GM18873 (cell line): ENCODE measurements at regions not wholly inside any gene's neighbourhood (a gene's known extent, or its start where the extent isn't known, plus 50 kb on each side); places are given as distances from the start of the nearest gene placed in this dataset.
"Not testable (repeated sequence)": the region's sequence is repeated elsewhere in the genome, so short reads cannot be mapped to it uniquely, and the experiment has no call there.

ENCODE experiments used
- ATAC-seq: cut with Tn5 transposase; IDR thresholded peaks from one replicate; pipeline ENCODE4 v1.9.1; 2021; ENCODE audit warnings: mild to moderate bottlenecking, moderate library complexity, moderate number of reproducible peaks; ENCODE audit not compliant: unreplicated experiment, low FRiP score

- no peak for ATAC-seq
Observed at GRCh38 chr12:25855716-25856115, 102.8 kb upstream of the RASSF8 start.

GRCh38 chr12:25859976-25860375 lies 98.5 kb upstream of the RASSF8 start:
- ATAC-seq = no peak

GRCh38 chr12:25861226-25861625 lies 97.3 kb upstream of the RASSF8 start:
- ATAC-seq = no peak

GRCh38 chr12:25864306-25865276 lies 93.9 kb upstream of the RASSF8 start:
- ATAC-seq = no peak

- ATAC-seq = no peak
Observed at GRCh38 chr12:25866586-25867378, 91.7 kb upstream of the RASSF8 start.

GRCh38 chr12:25868193-25868592 lies 90.3 kb upstream of the RASSF8 start:
- ATAC-seq = no peak

- ATAC-seq = no peak
Observed at GRCh38 chr12:25872137-25872536, 86.3 kb upstream of the RASSF8 start.

- ATAC-seq = no peak
Observed at GRCh38 chr12:25875661-25876060, 82.8 kb upstream of the RASSF8 start.

- ATAC-seq = no peak
Observed at GRCh38 chr12:25876383-25877045, 82.0 kb upstream of the RASSF8 start.

- ATAC-seq = no peak
Observed at GRCh38 chr12:25877446-25877845, 81.0 kb upstream of the RASSF8 start.

- ATAC-seq = no peak
Observed at GRCh38 chr12:25882266-25882665, 76.2 kb upstream of the RASSF8 start.

- ATAC-seq = no peak
Observed at GRCh38 chr12:25883026-25883916, 75.2 kb upstream of the RASSF8 start.

GRCh38 chr12:25884024-25884919 lies 74.2 kb upstream of the RASSF8 start:
- no peak for ATAC-seq

GRCh38 chr12:25884920-25885234 lies 73.6 kb upstream of the RASSF8 start:
- ATAC-seq = no peak

GRCh38 chr12:25886396-25886795 lies 72.1 kb upstream of the RASSF8 start:
- ATAC-seq = no peak

- no peak for ATAC-seq
Observed at GRCh38 chr12:25887367-25887766, 71.1 kb upstream of the RASSF8 start.

GRCh38 chr12:25889185-25889584 lies 69.3 kb upstream of the RASSF8 start:
- no peak for ATAC-seq

GRCh38 chr12:25891095-25891494 lies 67.4 kb upstream of the RASSF8 start:
- not testable (repeated sequence) for ATAC-seq

GRCh38 chr12:25894759-25895158 lies 63.7 kb upstream of the RASSF8 start:
- no peak for ATAC-seq
